Stimulated activated CD4-positive, alpha-beta T cell treated with anti-CD3 and anti-CD28 coated beads, Interleukin-15, amount 100 ng/mL, for 24 hours (primary cell): ENCODE measurements at regions not wholly inside any gene's neighbourhood (a gene's known extent, or its start where the extent isn't known, plus 50 kb on each side); places are given as distances from the start of the nearest gene placed in this dataset.

Experiments used
- DNase-seq: peaks from one replicate; pipeline ENCODE4 v3.0.0-alpha.2; 2020

DNA sequence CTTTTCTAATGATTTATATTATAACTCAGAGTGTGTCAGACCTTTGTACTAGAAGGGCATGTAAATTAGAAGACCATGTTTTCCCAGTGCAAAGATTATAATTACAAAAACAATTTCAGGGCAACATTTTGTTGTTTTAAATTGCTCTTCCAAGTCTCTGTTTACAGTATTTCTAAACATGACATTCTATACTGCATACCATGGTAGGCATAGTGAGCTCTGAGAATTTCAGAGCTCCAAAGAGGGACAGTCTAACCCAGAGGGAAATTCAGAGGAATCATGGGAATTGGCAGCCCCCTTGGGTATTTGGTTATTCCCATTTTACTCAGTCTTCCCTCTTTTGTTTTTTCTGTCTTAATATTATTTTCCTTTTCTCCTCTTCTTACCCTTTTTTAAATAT lies 361.5 kb upstream of the SEMA6D start:
- DNase-seq: no peak

DNA sequence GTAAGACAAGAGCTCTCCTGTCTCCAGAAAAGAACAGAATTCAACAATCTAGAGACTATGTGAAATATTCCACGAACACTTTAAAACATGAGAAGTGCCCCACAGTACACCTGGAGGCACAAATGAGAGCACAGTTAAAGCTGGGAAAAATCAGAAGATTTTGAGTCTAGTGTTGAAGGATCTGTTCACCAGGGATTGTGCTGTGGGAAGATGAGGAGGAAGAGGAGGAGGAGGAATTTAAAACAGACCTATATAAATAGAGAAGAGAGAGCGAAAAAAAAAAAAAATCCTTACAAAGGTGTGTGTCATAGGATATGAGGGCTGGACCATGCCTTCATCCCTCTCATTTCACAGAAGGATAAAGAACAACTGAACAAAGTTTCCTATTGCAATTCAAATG lies 361.0 kb upstream of the SEMA6D start:
- DNase-seq: no peak

DNA sequence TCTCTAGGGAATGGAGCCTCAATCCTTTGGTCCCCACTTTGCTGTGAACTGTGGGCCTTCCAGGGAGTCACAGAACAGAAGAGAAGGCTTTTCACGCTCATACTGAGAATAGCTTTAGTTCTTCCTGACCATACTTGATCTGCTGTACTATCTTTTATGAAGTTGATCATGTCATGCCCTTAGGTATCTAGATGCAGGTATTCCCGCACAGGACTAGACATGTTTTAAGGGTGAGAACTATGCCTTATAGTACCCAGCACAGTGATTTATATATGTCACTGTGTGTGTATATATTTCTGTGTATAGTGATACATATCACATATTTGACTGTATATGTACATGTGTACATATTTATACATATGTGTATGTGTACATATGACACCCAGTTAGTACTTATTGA lies 358.4 kb upstream of the SEMA6D start:
- no peak for DNase-seq

DNA sequence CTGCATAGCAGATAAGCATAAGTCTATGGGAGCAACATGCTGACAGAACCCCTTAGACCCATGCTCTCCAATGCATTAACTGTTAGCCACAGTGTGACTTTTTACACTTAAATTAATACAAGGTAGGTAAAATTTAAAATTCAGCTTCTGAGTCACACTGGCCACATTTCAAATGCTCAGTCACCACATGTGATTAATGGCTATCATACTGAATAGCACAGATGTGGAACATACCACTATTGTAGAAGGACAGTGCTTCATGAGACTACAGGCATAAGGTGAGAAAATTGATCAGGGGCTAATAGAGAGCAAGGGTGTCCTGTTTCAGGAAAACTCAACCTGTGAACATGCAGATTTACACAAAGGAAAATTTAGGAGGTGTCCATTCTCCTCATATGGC lies 357.0 kb upstream of the SEMA6D start:
- no peak for DNase-seq

DNA sequence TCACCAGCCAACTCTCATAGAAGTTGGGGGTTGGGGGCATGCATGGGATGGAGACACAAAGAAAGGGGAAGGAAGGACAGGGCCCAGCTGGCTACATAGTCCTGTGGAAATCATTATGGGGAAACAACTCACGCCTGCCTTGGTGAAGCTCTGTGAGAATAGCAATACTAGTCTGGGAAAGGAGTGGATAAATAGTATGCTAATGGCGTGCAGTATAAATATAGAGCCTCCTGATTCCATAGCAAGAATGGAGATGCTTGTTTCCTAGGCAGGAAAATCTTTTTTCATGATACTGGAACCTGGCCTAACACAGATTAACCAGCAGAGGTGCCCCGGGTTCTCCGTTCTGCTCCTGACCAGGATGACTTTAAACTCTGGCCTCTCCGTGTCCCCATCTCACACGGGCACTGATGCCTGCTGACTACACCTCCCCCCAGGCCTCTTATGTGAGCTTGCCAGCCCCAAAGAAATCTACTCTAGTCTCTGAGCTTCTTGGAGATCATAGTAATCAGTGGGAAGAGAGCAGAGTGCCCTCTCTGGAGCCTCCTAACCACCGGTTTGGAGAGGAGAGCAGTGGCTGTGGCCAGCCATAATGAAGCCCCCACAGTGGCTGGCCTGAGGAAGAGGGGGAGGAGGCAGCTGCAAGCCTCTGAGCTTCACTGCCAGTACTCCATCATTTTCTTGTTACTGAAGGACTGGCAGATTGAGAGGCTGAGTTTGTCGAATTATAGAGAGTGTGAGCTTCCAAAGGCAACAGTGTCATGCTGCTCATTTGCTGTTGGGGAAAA lies 355.0 kb upstream of the SEMA6D start:
- DNase-seq: no peak

DNA sequence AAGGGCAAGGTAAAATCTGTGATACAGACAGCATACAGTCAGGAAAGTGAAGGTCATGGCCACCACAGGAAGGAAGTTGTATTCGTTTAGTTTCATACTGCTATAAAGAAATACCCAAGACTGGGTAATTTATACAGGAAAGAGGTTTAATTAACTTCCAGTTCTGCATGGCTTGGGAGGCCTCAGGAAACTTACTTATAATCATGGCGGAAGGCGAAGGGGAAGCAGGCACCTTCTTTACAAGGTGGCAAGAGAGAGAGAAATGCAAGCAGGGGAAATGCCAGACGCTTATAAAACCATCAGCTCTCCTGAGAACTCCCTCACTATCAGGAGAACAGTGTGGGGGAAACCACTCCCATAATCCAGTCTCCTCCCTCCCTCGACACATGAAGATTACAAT lies 353.7 kb upstream of the SEMA6D start:
- no peak for DNase-seq

DNA sequence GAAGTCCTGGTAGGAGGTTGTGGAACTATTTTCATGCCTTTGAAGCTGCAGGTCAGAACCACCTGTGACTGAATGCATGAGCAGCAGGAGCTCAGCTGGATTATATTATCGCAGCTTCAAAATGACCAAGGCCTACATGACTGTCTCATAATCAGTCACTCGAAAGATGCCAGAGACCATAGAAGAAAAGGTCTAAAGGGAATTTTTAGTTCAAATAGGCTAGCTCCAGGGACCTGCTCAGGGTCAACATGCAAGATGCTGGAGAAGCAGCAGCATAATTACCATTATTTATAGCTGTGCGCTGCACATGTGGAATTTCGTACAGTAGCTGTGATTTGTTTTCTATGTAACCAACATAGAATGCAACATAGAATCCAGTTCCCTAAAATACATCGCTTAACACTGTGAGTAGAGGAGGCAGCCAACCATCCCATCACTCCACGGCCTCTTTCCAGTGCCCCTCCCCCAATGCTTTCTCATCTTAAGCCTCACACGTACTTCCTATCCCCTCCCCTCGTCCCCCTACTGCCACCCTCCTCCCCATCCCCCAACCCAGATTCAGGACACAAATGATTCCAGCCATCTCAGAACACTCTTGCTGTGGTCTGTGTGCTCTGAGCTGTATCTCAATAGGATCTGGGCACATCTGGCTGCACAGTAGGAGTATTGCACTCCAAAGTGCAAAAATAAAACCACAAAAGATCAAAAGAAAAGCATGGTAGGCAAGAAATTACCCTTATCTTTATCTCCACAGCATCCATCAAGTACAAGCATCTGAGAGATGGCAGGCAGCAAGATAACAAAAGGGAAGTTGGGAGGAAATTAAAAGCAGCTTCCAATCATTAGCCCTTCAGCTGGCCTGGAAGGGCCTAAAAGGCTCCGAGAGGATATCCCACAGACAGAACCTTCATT lies 352.8 kb upstream of the SEMA6D start:
- no peak for DNase-seq

DNA sequence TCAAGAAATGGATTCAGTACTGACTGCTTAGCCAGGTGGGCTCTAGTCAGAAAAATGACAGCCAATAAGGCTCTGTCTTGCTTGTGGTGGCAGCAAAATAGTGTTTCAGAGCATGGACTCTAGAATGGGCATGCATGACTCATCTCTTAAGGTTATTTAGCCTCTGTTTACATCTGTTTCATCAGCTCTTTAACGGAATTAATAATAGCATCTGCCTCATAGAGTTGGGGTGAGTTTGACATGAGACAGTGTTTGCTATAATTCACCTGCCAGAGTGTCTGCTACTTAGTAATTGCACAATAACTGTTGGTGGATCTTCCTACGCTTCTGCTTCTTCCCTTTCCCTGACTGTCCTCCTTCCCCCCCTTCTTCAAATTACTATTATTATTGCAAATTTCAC lies 350.4 kb upstream of the SEMA6D start:
- DNase-seq: no peak

DNA sequence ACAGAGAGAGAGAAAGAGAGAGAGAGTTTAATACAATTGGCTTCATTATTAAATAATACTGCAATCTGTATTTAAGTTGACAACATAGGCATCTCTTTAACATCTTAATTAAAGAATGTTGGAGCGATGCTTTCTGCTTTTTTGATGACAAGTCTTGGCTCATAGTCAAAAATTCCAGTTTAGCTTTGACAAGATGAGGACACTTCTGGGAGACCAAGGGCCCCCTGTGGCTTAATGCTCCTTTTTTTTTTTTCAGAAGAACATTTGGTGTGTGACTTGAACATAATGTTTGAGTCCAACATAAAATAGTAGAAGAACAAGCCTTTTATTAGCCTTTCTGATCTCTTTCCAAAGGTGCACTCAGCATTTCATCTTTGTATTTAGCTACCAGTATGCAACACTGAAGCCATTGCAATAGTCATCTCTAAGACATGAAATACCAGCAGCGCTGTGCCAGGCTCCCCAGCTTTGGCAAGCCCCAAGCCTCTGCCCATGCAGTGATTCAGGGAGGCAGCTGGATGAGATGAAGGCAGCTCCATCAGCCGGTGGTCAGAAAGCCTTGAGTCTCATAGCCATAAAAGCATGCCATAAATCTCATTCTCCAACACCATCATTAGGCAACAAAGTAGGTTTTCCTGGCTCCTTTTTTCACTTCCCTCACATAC lies 349.4 kb upstream of the SEMA6D start:
- DNase-seq: no peak

DNA sequence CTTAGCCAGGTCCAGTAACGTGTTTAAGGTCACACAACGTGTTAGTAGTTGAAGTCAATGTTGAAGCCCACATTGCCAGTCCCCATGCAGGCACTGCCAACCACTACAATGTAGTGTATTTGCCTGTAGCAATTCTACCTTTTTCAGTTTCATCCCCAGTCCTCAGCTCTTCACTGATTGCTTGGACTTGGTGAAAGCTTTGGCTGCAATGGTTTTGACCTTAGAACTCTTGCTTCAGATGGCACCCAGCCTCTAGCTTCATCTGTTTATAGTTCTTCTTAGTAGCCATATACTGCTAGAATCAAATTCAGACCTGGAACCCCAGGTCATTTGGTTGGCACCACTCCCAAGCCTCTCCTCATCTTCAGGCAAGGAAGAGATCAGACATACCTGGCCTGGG lies 345.4 kb upstream of the SEMA6D start:
- DNase-seq: no peak

DNA sequence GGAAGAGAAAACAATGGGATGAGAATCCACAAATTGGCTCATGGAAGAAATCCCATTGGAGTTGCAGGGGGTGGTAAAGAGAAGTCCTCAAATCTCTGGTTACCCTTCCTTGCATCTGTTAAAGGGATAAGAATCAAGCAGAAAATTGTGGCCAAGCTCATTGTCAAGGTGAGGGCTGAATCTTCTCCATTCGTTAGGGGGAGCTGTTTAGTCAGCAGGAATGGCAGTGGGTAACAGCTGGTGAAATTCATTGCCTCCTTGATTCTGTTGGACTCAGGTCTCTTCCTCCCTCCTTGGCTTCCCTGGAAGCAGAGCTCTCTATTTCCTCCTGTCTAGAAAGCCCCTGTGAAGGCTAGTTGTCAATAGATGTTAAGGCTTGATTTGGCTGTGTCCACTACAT lies 343.1 kb upstream of the SEMA6D start:
- DNase-seq: no peak

DNA sequence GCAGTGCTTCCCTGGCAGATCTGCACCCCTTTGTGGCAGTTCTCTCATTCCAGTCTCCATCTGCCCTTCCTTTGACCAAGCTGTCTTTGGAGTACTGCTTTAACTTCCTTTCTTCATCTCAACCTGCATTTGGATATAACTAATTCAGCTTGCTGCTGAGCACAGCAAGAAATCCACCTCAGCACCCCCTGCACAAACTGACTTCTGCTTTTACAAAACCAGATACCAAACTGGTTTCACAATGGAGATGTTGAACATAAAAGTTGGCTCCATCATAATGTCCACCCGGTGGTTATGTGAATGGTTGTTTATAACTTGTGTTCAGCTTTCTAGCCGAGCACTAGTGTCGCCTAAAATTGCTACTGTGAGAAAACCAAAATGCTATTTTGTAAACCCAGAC lies 341.1 kb upstream of the SEMA6D start:
- DNase-seq: no peak

DNA sequence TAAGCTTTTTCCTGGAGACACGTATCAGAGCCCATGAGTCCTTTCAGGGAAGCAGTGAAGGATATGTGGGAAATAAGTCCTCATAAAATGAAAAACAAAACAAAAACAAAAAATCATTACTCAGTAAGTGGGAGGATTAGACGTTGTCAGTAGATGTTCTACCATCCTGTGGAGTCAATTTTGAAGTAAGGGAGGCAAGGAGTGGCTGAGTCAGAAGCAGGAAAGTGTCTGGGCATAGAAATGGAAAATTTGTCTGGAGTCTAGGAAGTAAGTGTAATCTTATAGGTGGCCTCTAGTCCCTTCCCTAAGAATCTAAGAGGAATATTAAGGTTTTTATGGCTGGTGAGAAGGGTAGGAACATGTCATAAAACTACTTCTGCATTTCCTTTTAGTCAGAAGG lies 339.8 kb upstream of the SEMA6D start:
- no peak for DNase-seq

DNA sequence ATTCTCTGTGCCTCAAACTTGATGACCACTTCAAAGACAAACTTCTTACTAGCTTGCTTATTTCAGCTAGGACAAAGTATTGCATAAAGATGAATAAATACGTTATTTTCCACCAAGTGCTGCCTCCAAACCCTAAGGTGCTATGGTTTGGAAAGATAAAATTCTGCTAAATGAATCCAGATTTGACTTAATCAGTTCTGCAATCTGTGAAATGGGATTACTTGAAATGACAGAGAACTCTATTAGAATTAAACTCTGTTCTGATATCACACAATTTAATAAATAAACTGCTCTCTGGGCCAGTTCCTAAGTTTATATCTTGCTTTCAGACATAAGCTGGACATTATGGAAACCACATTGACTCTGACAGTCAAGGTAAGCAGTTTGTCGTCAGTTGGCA lies 338.8 kb upstream of the SEMA6D start:
- DNase-seq: no peak

DNA sequence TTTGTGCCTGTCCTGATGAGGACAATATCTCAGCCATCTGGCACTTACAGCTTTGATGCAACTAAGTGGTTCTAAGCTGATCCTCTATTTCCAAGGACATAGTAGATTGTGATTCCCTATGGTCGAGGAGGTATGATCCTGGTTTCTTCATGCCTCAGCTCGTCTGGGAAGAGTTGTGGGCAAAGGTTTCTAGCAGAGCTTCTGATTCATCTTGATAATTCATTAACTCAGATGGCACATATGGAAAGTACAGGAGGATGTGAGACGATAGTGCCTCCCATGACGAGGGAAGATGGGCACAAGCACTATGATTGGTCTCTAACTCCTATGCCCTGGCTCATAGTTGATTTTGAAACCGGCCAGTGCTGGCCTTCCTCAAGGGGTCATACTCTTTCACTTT lies 334.2 kb upstream of the SEMA6D start:
- DNase-seq: no peak

DNA sequence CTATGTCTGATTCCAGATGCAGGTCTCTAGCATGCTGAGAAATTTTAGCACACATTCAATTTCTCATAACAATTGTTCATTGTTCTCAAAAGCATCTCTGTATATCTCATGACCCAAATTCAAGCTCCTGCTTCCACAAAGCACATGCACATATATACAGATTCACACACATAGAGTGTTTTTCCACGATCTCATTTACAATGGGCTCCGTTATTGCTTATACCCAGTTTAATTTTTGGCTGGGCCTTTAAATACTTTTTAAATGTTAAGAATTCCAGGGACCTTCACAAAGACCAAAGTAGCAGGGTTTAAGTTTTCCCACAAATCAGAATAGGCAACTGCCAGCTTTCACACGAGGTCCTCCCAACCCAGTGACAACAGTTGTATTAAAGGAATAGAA lies 333.5 kb upstream of the SEMA6D start:
- no peak for DNase-seq

DNA sequence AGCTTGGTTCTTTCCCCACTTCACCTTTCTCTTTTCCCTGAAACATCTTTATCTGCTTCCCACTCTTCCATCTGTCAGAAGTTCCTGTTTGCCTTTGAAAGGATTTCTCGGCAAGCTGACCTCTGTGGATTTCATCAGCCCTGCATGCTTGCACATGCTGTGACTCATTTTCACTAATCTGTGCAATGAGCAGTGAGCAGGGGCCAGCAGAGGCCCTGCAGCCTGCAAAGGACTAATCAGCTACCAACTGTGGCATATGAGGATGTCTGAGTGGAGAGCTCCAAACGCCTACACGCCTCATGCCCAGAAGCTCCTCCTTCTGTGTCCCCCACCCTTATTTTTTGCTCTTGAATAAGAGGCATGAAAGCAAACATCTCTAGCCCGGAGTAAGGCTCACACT lies 333.0 kb upstream of the SEMA6D start:
- no peak for DNase-seq

DNA sequence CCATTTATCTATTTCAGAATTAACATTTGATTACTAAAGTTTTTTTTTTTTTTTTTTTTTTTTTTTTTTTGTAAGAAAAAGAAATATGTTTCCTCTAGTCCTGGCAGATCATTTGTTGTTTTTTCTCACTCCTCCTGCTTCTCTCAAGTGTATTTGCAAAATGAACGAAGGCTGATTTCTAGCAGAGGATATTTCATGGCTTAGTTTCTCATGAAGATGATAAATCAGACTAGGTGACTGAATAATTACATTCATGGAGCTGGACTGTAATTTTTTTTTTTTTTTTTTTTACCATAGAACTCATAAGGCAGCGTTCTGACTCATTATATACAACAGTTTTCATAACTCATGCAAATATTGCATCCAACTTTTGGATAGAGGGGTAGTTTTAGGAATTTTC lies 332.5 kb upstream of the SEMA6D start:
- no peak for DNase-seq

DNA sequence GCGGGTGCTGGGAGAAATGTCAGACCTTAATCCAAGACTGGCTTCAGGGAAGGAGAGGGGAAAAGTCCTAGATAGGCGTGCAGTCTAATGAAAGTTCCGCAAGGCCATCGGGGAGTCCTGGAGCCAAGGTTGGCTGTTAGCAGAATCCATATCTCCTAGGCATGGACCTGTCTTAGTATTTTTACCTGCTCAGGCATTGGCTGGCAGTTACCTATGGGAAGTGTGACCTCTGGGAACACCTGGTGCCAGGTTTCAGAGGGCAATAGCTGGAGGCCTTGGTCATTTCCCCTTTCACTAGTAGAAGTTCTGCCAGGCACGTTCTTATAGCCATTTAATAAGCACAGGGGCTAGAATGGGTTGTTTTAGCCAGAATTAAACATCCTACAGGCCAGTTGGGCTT lies 330.8 kb upstream of the SEMA6D start:
- DNase-seq: no peak

DNA sequence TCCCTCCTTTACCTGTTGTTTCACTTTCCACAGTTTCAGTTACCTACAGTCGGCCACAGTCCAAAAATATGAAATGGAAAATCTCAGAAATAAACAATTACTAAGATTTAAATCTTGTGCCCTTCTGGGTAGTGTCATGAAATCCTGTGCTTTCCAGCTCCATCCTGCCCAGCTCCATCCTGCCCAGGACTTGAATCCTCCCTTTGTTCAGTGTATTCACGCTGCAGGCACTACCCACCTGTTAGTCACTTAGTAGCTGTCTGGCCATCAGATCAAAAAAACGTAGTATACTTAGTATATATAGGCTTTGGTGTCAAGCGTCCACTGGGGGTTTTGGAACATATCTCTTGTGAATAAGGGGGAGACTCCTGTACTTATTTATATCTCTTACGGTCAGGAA lies 329.0 kb upstream of the SEMA6D start:
- no peak for DNase-seq

DNA sequence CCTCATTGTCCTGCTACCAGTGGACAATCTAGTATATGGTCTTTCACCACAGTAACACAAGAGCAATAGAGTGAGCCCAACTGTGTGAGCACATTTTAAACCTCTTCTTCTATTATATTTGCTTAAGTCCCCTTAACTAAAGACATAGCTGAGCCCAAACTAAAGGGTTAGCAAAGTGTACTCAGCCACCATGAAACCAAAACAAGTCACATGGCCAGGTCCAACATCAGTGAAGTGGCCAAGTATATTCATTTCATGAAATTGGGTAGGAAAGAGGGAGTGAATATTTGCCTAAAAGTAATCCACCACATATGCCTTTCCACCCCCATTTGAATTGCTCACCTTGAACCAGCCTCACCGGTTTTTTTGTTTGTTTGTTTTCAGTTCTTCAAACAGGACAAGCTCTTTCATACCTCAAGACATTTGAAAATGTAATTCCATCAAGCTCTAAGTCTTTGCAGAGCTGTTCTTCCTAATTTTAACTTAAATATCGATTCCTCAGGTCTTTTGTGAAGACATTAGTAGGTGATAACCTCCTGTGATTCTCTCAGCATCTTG lies 327.0 kb upstream of the SEMA6D start:
- no peak for DNase-seq

DNA sequence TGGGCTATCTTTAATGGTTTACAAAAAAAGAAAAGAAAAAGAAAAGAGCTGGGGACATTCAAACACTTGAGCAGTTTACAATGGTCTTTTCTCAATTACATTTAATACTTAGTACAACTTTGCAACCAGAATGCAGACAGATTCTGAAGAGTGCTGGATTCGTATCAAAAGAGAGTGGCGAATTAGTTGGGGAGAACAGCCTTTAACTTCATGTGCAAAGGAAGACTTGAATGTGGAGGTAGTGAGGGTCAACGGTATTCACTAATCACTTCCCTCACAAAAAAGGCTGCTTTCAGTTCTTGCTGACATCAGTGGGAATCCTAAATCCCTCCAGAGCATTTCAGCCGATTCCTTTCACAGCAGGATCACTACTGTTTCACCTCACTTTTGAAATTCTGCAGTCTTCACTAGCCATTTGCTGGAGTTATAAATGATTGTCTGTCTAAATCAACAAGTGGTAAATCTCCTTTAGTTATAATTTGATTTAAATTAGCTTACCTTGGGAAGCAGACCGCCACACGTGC lies 323.0 kb upstream of the SEMA6D start:
- DNase-seq: no peak

DNA sequence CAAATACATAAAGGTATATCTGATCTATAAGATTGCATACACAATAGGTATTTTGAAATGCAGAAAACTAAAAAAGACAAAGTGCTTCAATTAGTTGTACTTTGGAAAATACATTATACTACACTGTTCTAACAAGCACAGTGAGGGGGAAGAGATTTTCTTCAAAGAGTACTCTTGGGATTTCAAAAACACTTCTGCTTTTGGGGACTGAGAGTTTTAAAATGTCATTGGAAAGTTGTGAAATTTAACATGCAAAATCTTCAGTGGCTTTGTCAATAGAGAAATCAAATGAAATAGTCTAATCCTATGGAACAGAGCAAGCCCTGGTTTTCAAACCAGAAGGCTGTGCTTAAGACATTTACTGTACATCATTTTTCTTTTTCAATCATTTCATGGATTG lies 322.2 kb upstream of the SEMA6D start:
- DNase-seq: no peak
